ENCODE measurements at regions not wholly inside any gene's neighbourhood (a gene's known extent, or its start where the extent isn't known, plus 50 kb on each side); places are given as distances from the start of the nearest gene placed in this dataset.
"Not testable (repeated sequence)": the region's sequence is repeated elsewhere in the genome, so short reads cannot be mapped to it uniquely, and the experiment has no call there.

GRCh38 chr4:15294202-15294601 is 133.6 kb upstream of the C1QTNF7 start:
- no peak for DNase-seq

- DNase-seq, result no peak
Observed at GRCh38 chr4:15294832-15295231, 133.0 kb upstream of the C1QTNF7 start.

GRCh38 chr4:15295421-15296162 is 132.2 kb upstream of the C1QTNF7 start:
- no peak for DNase-seq

GRCh38 chr4:15297344-15297743 is 130.5 kb upstream of the C1QTNF7 start:
- no peak for DNase-seq

- no peak for DNase-seq
Observed at GRCh38 chr4:15299627-15300026, 128.2 kb upstream of the C1QTNF7 start.

DNA sequence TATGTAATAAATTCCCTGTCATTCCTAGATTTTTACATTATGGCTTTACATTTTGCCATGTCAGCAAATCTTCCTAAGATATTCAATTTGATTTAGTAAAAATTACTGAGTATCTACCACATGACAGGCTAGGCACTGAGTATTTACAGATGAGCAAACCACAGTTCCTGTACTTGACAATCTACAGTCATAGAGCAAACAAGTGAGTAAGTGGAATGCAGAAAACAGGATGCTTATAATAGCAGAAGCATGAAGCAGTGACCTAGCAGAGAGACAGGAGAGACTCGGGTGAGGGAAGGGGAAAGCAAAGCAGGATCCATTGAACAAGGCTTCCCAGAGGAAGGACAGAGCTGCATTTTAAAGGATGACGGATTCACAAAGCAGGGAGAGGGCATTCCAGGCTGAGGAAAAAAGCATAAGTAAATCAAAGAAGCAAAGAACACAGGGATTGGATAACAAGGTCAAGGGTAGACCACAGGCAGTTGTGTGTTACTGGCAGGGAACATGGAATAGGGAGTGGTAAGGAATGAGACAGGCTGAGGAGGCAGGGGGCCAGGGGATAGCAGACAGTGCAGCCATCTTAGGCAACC is 124.7 kb upstream of the C1QTNF7 start:
- DNase-seq, result peak; percentile 59

DNA sequence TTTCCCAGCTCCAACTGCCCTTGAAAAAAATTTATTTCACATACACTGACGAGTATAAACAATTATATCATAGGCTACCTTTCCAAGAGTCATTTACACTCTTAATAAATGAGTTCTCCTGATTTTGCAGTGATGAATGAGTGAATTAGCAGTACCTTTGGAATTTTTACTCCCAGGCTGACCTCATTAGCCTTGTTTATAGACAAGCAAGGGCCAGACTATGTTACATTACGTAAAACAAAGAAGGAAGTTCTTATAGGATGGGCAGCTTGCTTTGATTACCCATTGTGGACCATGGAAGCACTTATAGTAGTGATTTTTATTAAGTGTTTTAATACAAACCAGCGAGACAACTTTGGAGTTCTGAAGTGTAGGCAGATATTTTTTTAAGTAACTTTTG is 112.9 kb upstream of the C1QTNF7 start:
- no peak for DNase-seq

GRCh38 chr4:15317246-15317645 is 110.6 kb upstream of the C1QTNF7 start:
- no peak for DNase-seq

- no peak for DNase-seq
Observed at GRCh38 chr4:15318621-15319348, 109.0 kb upstream of the C1QTNF7 start.

GRCh38 chr4:15320121-15320678 is 107.6 kb upstream of the C1QTNF7 start:
- no peak for DNase-seq

GRCh38 chr4:15322006-15322405 is 105.8 kb upstream of the C1QTNF7 start:
- no peak for DNase-seq

GRCh38 chr4:15325987-15326386 is 101.8 kb upstream of the C1QTNF7 start:
- no peak for DNase-seq

- DNase-seq, result no peak
Observed at GRCh38 chr4:15327311-15328298, 100.2 kb upstream of the C1QTNF7 start.

DNA sequence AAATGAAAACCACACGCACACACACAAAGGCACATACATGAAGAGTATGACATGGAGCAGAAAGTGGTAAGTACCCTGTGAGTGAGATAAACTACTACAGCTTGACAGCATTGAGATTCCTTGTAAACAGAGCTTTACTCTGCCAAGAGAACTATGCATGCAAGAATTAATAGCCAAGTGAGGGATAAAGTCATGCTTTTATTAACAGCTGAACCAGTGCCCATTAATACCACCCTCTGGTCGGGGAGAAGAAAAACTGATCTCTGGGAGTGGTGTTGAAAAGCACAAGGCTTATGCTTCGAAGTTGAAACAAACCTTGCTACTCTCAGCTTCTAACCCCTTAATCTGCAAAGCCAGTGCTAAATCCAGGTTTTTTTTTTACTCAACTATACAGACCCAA is 95.9 kb upstream of the C1QTNF7 start:
- no peak for DNase-seq

DNA sequence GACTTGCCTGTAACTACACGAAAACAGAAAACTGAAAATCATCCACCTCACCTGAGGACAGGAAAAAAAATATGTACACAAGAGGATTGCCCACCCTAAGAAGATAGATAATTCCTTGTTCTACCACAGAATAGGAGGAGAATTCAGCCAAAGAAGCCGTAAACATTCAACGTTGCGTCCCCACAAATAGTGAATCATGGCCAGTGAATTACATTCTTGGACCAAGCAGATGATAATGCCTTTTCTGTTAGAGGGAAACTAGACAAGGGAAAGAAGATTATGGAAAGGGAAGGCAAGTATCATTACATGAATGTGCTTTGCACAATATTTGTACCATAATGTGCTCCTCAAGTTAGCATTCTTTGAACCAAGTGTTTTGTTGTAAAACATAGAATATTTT is 95.5 kb upstream of the C1QTNF7 start:
- no peak for DNase-seq

DNA sequence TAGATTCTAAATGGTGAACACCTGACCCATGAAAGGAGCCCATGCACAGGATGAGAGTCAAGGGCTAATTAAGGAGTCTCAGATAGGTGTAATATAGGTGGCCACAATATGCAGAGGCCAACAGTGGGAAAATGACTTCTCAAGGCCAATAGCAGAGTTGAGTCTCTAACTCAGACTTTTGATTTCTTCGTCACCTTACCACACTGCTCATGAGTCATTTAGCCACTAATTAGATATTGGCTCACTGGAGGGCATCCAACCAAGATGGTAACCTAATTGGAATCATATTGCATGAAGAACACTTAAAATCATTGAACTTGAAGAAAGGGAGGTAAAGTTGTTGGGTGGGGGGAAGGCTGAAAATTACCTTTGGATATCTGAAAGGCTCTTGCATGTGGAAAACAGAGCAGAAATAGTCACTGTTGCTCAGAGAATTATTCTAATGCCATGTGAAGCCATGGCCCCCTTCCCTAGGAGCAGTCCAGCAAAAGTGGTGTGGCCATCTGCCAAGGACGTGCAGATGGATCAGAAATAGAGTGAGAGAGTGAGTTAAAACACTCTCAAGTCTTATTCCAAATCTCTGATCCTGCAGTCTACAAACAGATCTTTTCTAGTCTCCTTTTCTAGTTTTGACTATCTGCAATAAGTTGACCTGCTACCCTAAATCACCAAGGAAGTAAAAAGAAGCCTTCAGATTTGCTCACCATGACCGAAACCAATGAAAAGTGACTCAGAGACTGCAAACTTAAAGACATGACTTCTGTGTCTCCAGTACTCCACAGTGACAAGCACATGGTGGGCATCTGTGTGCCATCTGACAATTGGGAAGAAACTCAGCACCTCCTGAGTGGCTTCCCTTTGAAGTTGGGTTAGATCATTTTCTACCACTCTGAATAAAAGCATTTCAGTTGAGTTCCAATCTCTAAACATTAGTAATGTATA is 93.9 kb upstream of the C1QTNF7 start:
- DNase-seq, result no peak

- DNase-seq, result peak; percentile 59
Observed at GRCh38 chr4:15336410-15337167, 91.2 kb upstream of the C1QTNF7 start.

DNA sequence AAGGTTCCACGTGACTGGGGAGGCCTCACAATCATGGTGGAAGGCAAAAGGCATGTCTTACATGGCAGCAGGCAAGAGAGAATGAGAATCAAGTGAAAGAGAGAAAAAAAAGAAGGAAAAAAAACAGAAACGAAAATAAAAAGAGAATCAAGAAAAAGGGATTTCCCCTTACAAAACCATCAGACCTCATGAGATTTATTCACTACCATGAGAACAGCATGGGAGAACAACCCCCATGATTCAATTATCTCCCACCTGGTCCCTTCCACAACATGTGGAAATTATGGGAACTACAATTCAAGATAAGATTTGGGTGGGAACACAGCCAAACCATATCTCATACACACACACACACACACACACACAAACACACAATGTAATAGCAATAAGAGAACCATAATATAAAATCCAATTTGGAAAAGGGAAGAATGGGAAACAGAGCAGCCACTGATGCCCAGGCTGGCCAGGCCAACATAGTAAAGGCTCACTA is 90.6 kb upstream of the C1QTNF7 start:
- DNase-seq, result not testable (repeated sequence)

DNA sequence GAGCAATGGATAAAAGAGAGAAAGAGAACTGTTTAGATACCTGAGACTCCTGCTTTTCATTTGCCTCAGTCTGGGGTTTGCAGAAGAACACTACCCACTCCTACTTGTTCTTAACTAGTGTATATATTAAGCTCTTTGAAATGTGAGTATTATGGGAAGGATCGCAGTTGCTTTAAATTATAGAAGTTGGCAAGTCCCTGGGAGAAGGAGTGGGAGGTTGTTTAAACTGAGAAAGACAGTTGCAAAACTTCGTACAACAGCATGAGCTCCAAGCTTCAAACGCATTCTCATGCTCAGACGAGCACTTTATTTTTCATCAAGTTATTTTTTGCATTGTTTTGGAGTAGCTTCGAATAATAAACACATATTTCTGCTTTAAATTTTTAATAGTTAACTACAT is 88.1 kb upstream of the C1QTNF7 start:
- DNase-seq, result no peak

- no peak for DNase-seq
Observed at GRCh38 chr4:15340332-15340731, 87.5 kb upstream of the C1QTNF7 start.
